Muscle layer of duodenum (tissue), 2 donors: ENCODE measurements at regions not wholly inside any gene's neighbourhood (a gene's known extent, or its start where the extent isn't known, plus 50 kb on each side); places are given as distances from the start of the nearest gene placed in this dataset.

ENCODE experiments used
- H3K27ac ChIP-seq: one replicate; pipeline ENCODE4 v1.7.0; 2013; ENCODE audit warnings: mild to moderate bottlenecking, low read length
- H3K27me3 ChIP-seq: one replicate; pipeline ENCODE4 v1.7.0; 2013; ENCODE audit warnings: low read depth, mild to moderate bottlenecking, control low read depth, low read length
- H3K36me3 ChIP-seq, 2 donors: one replicate each; pipeline ENCODE4 v1.7.0; 2013; ENCODE audit warnings: low read length in 2 of 2, control low read depth in 1 of 2, mild to moderate bottlenecking in 1 of 2; ENCODE audit not compliant: insufficient read depth in 2 of 2, control insufficient read depth in 1 of 2
- H3K4me1 ChIP-seq, 2 donors: one replicate each; pipeline ENCODE4 v1.7.0; 2013; ENCODE audit warnings: low read length in 2 of 2, mild to moderate bottlenecking in 2 of 2, control low read depth in 1 of 2, moderate library complexity in 1 of 2; ENCODE audit not compliant: insufficient read depth in 2 of 2, control insufficient read depth in 1 of 2
- H3K4me3 ChIP-seq, 2 donors: one replicate each; pipeline ENCODE4 v1.7.0; 2013; ENCODE audit warnings: low read length in 2 of 2, low read depth in 1 of 2, mild to moderate bottlenecking in 1 of 2
- H3K9me3 ChIP-seq, 2 donors: one replicate each; pipeline ENCODE4 v1.7.0; 2013; ENCODE audit warnings: low read length in 2 of 2, control low read depth in 1 of 2, mild to moderate bottlenecking in 1 of 2; ENCODE audit not compliant: control insufficient read depth in 1 of 2
- donor health status: healthy.

GRCh38 chr1:90512441-90512840 lies 204.7 kb downstream of the BARHL2 start:
- H3K36me3 ChIP-seq = no peaks in the 10 kb centered on the region
- no peak overlapping the region for H3K27ac ChIP-seq
- no peaks in the 10 kb centered on the region for H3K9me3 ChIP-seq
- H3K27me3 ChIP-seq = no peaks in the 10 kb centered on the region
- H3K4me3 ChIP-seq = no peak overlapping the region
- no peaks in the 10 kb centered on the region for H3K4me1 ChIP-seq

DNA sequence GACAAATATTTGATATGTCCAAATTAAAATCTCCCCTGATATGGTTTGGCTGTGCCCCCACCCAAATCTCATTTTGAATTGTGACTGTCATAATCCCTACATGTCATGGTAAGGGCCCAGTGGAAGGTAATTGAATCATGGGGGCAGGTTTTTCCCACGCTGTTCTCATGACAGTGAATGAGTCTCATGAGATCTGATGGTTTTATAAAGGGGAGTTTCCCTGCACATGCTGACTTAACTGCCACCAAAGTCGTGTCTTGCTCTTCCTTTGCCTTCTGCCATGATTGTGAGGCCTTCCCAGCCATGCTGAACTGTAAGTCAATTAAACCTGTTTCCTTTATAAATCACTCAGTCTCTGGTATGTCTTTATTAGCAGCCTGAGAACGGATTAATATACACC lies 207.0 kb downstream of the BARHL2 start:
- Histone ChIP-seq H3K27me3 (no peaks in the 10 kb centered on the region), H3K4me1 (no peaks in the 10 kb centered on the region), H3K27ac (no peak overlapping the region), H3K4me3 (no peak overlapping the region), H3K9me3 (no peaks in the 10 kb centered on the region), H3K36me3 (no peaks in the 10 kb centered on the region)

- Histone ChIP-seq H3K27ac (no peak overlapping the region), H3K36me3 (no peaks in the 10 kb centered on the region), H3K4me1 (no peaks in the 10 kb centered on the region), H3K4me3 (no peak overlapping the region), H3K27me3 (no peaks in the 10 kb centered on the region), H3K9me3 (no peaks in the 10 kb centered on the region)
Observed at GRCh38 chr1:90509225-90510048, 207.7 kb downstream of the BARHL2 start.

- no peaks in the 10 kb centered on the region for H3K36me3 ChIP-seq
- no peak overlapping the region for H3K27ac ChIP-seq
- H3K9me3 ChIP-seq = no peaks in the 10 kb centered on the region
- H3K4me3 ChIP-seq = no peak overlapping the region
- H3K4me1 ChIP-seq = no peaks in the 10 kb centered on the region
- H3K27me3 ChIP-seq = no peaks in the 10 kb centered on the region
Observed at GRCh38 chr1:90508376-90509167, 208.5 kb downstream of the BARHL2 start.

GRCh38 chr1:90507173-90507572 lies 209.9 kb downstream of the BARHL2 start:
- Histone ChIP-seq H3K9me3 (no peaks in the 10 kb centered on the region), H3K4me1 (no peaks in the 10 kb centered on the region), H3K27me3 (no peaks in the 10 kb centered on the region), H3K4me3 (no peak overlapping the region), H3K36me3 (no peaks in the 10 kb centered on the region), H3K27ac (no peak overlapping the region)

GRCh38 chr1:90505806-90506205 lies 211.3 kb downstream of the BARHL2 start:
- no peak overlapping the region for H3K4me3 ChIP-seq
- H3K4me1 ChIP-seq = no peaks in the 10 kb centered on the region
- H3K9me3 ChIP-seq = no peaks in the 10 kb centered on the region
- no peaks in the 10 kb centered on the region for H3K27me3 ChIP-seq
- H3K36me3 ChIP-seq = no peaks in the 10 kb centered on the region
- H3K27ac ChIP-seq = no peak overlapping the region

GRCh38 chr1:90504509-90504908 lies 212.6 kb downstream of the BARHL2 start:
- no peaks in the 10 kb centered on the region for H3K9me3 ChIP-seq
- no peaks in the 10 kb centered on the region for H3K36me3 ChIP-seq
- H3K27ac ChIP-seq = no peak overlapping the region
- no peak overlapping the region for H3K4me3 ChIP-seq
- no peaks in the 10 kb centered on the region for H3K4me1 ChIP-seq
- no peaks in the 10 kb centered on the region for H3K27me3 ChIP-seq

GRCh38 chr1:90502696-90503095 lies 214.4 kb downstream of the BARHL2 start:
- no peaks in the 10 kb centered on the region for H3K4me1 ChIP-seq
- no peak overlapping the region for H3K4me3 ChIP-seq
- no peaks in the 10 kb centered on the region for H3K27me3 ChIP-seq
- no peaks in the 10 kb centered on the region for H3K9me3 ChIP-seq
- no peak overlapping the region for H3K27ac ChIP-seq
- no peaks in the 10 kb centered on the region for H3K36me3 ChIP-seq

DNA sequence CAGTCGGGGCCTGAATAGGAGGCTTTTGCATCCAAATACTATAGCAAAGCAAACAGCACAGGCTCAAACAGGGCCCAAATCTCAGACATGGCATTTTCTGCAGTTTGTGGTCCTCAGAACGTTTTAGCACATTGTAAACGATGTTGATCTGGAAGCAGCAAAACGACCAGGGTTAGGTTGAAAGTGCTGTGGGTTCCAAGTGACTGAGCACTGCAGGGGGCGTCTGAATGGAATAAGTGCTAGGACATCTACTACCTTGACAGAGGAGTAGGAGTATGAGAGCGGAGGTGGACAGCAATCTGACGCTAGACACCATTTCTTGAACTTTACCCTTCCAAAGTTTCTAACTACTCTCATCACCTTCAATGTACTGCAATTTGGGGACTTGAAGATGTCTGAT lies 214.9 kb downstream of the BARHL2 start:
- H3K27ac ChIP-seq = no peak overlapping the region
- H3K4me1 ChIP-seq = no peaks in the 10 kb centered on the region
- no peaks in the 10 kb centered on the region for H3K27me3 ChIP-seq
- H3K4me3 ChIP-seq = no peak overlapping the region
- H3K9me3 ChIP-seq = no peaks in the 10 kb centered on the region
- no peaks in the 10 kb centered on the region for H3K36me3 ChIP-seq

GRCh38 chr1:90501281-90501680 lies 215.8 kb downstream of the BARHL2 start:
- H3K36me3 ChIP-seq = no peaks in the 10 kb centered on the region
- H3K27ac ChIP-seq = no peak overlapping the region
- H3K4me3 ChIP-seq = no peak overlapping the region
- no peaks in the 10 kb centered on the region for H3K27me3 ChIP-seq
- H3K9me3 ChIP-seq = no peaks in the 10 kb centered on the region
- no peaks in the 10 kb centered on the region for H3K4me1 ChIP-seq

DNA sequence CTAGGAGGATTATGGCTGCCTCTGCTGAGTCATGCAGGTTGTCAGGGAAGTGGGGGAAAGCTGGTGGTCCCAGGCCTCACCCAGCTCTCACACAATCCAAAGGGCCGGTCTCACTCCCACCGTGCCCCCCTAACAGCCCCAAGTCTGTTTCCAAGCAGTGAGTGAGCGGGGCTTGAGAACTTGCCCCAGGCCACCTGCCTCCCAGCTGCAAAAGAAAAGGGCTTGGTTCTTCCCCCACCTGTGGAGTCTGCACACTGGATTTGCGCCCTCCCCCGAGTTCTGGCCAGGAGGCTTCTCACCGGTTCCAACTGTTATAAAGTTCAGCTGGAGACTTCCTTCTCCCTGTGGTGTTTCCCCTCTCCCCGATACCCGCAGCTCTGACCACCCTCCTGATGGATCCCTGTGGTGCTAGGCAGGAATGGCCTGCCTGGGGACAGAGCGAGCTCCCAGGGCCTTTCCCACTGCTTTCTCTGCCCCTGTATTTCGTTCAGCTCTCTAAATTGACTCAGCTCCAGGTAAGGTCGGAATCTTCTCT lies 222.3 kb downstream of the BARHL2 start:
- Histone ChIP-seq H3K4me1 (no peaks in the 10 kb centered on the region), H3K36me3 (no peaks in the 10 kb centered on the region), H3K27ac (no peak overlapping the region), H3K4me3 (no peak overlapping the region), H3K9me3 (peaks cover 0 to 2% of the 10 kb centered on the region in 2 donors), H3K27me3 (no peaks in the 10 kb centered on the region)
